Esophagus (tissue), 2 donors: ENCODE measurements at regions not wholly inside any gene's neighbourhood (a gene's known extent, or its start where the extent isn't known, plus 50 kb on each side); places are given as distances from the start of the nearest gene placed in this dataset.

Source experiments
- H3K27ac ChIP-seq, 2 donors: one replicate each; pipeline ENCODE4 v1.5.1; 2013; ENCODE audit warnings: low read depth in 2 of 2, mild to moderate bottlenecking in 2 of 2, inconsistent platforms in 1 of 2, low read length in 1 of 2, moderate library complexity in 1 of 2
- H3K27me3 ChIP-seq, 2 donors: one replicate each; pipeline ENCODE4 v1.6.1; 2013; ENCODE audit warnings: low read length in 2 of 2, control low read depth in 1 of 2, mild to moderate bottlenecking in 1 of 2; ENCODE audit not compliant: insufficient read depth in 2 of 2, control insufficient read depth in 1 of 2
- H3K36me3 ChIP-seq, 2 donors: one replicate each; pipeline ENCODE4 v1.6.1; 2013; ENCODE audit warnings: low read length in 1 of 2; ENCODE audit not compliant: control insufficient read depth in 2 of 2, insufficient read depth in 2 of 2
- H3K4me1 ChIP-seq, 2 donors: one replicate each; pipeline ENCODE4 v1.6.1; 2013; ENCODE audit warnings: low read length in 1 of 2; ENCODE audit not compliant: control insufficient read depth in 2 of 2, insufficient read depth in 2 of 2
- H3K4me3 ChIP-seq, 2 donors: one replicate each; pipeline ENCODE4 v1.5.1; 2013; ENCODE audit warnings: low read length in 2 of 2, mild to moderate bottlenecking in 2 of 2, low read depth in 1 of 2, moderate library complexity in 1 of 2
- H3K9me3 ChIP-seq, 2 donors: one replicate each; pipeline ENCODE4 v1.6.1; 2013; ENCODE audit warnings: mild to moderate bottlenecking in 2 of 2, low read depth in 1 of 2, low read length in 1 of 2, moderate library complexity in 1 of 2; ENCODE audit not compliant: control insufficient read depth in 2 of 2, insufficient read depth in 1 of 2
- WGBS, 2 donors: extraction: QIAGEN DNeasy Blood & Tissue Kit; methylation state at CpG; one replicate each; pipeline ENCODE4 v1.1.7; 2013; 5-methylcytosine and 5-hydroxymethylcytosine counted together
- donor health status: healthy with polysubstance abuse.
- donor health status: Bipolar disorder and iron deficiency.

DNA sequence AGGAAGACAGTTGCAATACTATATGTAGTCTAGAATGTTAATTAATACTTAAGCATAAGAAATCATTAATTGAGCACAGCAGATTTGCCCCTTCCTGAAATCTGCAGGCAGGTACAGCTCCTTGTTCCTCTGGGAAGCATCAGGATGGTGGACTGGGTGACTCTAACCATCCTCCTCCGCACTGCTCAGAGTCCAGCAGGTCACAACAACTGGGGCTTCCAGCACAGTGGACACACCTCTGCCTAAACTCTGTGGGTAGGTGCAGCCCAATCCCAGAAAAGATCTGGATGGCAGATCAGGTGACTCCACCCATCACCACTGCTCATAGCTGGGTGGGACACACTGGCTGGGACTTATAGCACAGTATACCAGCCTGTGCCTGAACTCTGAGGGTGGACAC lies 189.9 kb upstream of the TMCO5A start:
- H3K4me1 ChIP-seq: no peaks in the 10 kb centered on the region
- no peaks in the 10 kb centered on the region for H3K27me3 ChIP-seq
- H3K27ac ChIP-seq: no peak overlapping the region
- no peak overlapping the region for H3K4me3 ChIP-seq
- 95 to 97% methylated on average over 1 of the region's 1 CpG for WGBS, 2 donors
- no peaks in the 10 kb centered on the region for H3K36me3 ChIP-seq
- peaks cover 0 to 7% of the 10 kb centered on the region in 2 donors for H3K9me3 ChIP-seq

DNA sequence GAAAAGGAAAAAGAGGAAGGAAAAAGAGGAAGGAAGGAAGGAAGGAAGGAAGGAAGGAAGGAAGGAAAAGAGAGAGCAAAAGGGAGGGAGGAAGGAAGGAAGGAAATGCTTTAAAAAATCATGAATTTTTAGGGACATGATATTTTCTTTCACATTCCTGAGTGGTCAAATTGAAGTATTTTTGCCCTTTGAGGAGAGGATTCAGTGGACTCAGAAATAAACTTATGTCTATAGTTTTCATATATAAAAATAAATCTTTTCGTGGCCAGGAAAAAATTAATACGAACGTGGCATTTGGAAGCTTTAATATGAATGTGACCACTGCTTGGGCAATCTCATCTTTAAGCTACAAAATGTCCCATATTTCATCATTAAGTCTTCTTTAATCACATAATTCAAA lies 183.0 kb upstream of the TMCO5A start:
- WGBS, 2 donors: 92 to 96% methylated on average over 3 of the region's 3 CpGs
- no peaks in the 10 kb centered on the region for H3K27me3 ChIP-seq
- no peaks in the 10 kb centered on the region for H3K9me3 ChIP-seq
- no peaks in the 10 kb centered on the region for H3K4me1 ChIP-seq
- H3K36me3 ChIP-seq: no peaks in the 10 kb centered on the region
- no peak overlapping the region for H3K4me3 ChIP-seq
- no peak overlapping the region for H3K27ac ChIP-seq

DNA sequence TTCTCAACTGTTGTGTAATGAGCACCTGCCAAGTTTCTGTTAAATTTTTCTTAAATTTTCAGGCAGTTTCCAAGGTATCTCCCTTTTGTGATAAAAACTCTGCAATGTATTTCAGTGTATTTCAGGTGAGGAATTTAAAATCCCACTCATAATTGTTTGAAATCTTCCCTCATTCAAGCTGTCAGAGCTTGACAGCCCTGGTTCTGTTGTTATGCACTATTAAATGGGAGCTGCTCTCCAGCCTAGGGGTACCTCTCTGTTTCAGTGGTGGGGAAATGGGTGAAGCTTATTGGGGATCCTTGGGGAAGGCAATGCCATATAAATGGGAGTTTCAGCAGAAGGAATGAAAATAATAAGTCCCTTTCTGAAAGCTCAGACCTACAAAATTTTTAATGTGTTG lies 178.0 kb upstream of the TMCO5A start:
- H3K4me1 ChIP-seq: no peaks in the 10 kb centered on the region

DNA sequence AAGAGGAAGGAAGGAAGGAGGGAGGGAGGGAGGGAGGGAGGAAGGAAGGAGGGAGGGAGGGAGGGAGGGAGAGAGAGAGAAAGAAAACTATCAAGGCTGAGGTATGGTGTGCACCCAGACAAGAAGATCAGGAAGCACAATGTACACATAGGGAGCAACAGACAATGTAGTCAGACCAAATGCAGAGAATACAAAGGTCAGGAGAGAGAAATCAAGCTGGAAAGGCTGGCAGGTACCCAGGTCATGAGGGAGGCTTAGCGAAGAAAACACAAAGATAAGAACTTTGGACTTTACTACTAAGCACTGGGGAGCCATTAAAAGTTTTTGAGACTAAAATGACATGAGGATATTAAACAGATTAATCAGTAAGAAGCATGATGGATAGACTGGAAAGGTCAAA lies 176.0 kb upstream of the TMCO5A start:
- Histone ChIP-seq H3K4me3 (no peak overlapping the region), H3K27ac (no peak overlapping the region), H3K36me3 (no peaks in the 10 kb centered on the region), H3K9me3 (no peaks in the 10 kb centered on the region), H3K27me3 (no peaks in the 10 kb centered on the region), H3K4me1 (no peaks in the 10 kb centered on the region)
- 39 to 75% methylated on average over 1 of the region's 1 CpG for WGBS, 2 donors

More for the DNA sequence above, 178.0 kb upstream of the TMCO5A start:
- Histone ChIP-seq H3K27me3 (no peaks in the 10 kb centered on the region), H3K27ac (no peak overlapping the region), H3K36me3 (no peaks in the 10 kb centered on the region), H3K4me3 (no peak overlapping the region), H3K9me3 (no peaks in the 10 kb centered on the region)

DNA sequence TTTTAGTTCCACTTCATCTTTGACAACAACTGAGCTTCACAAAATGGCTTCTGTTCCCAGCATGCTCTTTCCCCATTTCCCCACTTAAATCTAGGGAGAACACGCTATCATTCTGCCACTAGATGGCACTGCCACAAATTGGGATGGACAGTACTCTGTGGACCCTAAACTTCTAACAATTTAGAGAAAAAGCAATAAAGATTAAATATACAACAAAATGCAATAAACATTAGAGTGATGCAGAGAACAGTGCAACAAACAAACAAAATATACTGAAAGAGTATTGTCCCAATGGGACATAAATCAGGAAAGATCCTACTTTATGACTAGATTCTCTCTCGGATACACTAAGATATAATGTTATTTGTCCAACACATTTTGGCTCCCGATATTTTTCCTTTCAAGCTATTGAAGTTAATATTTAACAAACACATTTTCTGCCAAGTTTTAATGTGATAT lies 169.7 kb upstream of the TMCO5A start:
- 34 to 47% methylated on average over 3 of the region's 3 CpGs for WGBS, 2 donors
- Histone ChIP-seq H3K4me1 (no peaks in the 10 kb centered on the region), H3K27ac (no peak overlapping the region), H3K36me3 (no peaks in the 10 kb centered on the region), H3K9me3 (no peaks in the 10 kb centered on the region), H3K4me3 (no peak overlapping the region), H3K27me3 (no peaks in the 10 kb centered on the region)

DNA sequence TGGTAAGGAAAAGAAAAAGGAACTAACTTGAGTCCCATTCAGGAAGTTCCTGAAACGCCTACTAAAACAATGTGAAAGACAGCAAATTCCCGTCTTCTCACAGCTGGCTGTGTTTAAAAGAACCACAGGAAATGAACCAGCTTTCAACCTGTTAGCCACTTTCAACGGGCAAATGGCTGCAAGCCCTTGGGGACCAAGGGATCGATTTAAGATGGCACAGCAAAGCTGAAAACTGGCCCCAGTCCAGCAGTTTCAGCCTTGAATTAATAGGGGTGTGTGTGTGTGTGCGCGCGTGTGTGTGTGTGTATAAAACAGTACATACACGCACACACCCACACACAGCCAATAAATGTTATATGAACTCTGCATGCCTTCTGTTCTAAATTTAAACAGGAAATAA lies 168.7 kb upstream of the TMCO5A start:
- 44 to 58% methylated on average over 8 of the region's 8 CpGs for WGBS, 2 donors
- Histone ChIP-seq H3K4me1 (no peaks in the 10 kb centered on the region), H3K4me3 (no peak overlapping the region), H3K9me3 (no peaks in the 10 kb centered on the region), H3K36me3 (no peaks in the 10 kb centered on the region), H3K27me3 (no peaks in the 10 kb centered on the region), H3K27ac (no peak overlapping the region)

DNA sequence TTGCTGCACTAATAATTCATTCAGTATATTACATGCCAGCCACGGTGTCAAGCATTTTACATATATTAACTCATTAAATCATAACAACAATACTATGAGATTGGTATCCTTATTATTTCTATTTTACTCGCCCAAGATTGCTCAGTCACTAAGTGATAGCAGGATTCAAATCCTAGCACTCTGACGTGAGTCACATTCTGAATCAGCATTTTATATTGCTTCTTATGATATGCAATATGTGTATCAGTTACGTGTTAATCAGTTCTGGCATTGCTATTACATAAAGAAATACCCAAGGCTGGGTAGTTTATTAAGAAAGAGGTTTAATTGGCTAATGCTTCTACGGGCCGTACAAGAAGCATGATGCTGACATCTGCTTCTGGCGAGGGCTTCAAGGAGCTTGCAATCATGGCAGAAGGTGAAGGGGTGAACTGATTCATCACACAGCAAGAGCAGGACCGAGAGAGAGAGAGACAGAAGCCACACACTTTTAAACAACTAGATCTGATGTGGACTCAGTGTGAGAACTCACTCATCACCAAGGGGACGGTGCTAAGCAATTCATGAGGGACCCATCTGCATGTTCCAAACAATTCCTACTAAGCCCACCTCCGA lies 166.5 kb upstream of the TMCO5A start:
- H3K27ac ChIP-seq: no peak overlapping the region
- no peaks in the 10 kb centered on the region for H3K36me3 ChIP-seq
- H3K27me3 ChIP-seq: no peaks in the 10 kb centered on the region
- H3K4me3 ChIP-seq: no peak overlapping the region
- no peaks in the 10 kb centered on the region for H3K9me3 ChIP-seq
- no peaks in the 10 kb centered on the region for H3K4me1 ChIP-seq
- 80 to 82% methylated on average over 10 of the region's 10 CpGs for WGBS, 2 donors

DNA sequence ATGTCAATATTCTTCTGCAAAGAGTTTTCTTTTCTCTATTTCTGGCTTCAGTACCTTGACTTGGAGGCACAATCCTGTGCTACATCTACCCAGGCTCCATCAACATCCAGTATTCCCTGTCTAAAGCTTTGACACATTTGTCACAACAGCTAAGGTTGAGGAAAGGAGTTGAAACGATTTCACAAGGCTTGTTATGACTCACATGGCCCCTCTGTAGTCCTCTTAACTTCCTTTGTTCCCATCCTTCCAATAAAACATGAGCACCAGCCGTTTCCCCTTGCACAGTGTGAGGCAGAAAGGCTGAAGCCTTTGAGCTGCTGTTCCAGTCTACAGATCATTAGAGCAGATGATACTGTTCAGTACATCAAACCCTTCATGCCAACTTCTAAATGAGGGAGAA lies 163.0 kb upstream of the TMCO5A start:
- no peak overlapping the region for H3K27ac ChIP-seq
- H3K36me3 ChIP-seq: no peaks in the 10 kb centered on the region
- 22 to 30% methylated on average over 2 of the region's 2 CpGs for WGBS, 2 donors
- H3K27me3 ChIP-seq: no peaks in the 10 kb centered on the region
- H3K4me1 ChIP-seq: no peaks in the 10 kb centered on the region
- H3K4me3 ChIP-seq: no peak overlapping the region
- H3K9me3 ChIP-seq: no peaks in the 10 kb centered on the region

DNA sequence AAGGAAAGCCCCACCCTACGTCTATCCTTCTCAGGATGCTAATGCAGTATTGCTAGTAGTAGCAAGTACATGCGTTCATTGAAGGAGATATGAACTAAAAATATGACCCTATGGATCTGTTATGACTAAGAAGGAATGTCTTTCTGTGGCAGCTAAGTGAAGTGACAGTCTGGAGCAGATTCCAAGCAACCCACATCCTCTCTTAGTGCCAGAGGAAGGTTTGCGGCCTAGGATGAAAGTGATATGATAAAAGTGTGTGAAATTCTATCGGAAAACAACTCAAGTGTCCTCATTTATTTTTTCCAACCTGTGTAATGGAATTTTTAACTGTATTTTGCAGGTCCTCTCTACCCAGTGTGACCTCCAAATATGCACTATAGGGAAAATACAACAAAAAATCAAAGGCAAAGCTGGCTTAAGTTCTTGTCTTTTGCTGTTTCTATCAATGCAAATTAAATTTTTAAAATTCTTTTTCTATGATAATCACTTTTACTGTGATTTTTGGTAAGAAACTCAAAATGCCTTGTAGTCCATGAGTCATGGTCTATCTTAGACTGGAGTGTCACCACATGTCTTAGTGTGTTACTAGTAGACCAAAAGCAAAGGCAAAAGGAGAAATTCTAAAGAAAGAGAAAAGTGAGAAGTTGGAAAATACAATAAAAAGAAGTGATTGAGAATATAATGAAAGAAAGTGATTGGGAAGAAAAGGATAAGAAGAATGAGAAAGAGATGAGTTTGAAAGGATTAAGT lies 161.2 kb upstream of the TMCO5A start:
- Histone ChIP-seq H3K27me3 (no peaks in the 10 kb centered on the region), H3K9me3 (no peaks in the 10 kb centered on the region), H3K27ac (no peak overlapping the region), H3K4me3 (no peak overlapping the region), H3K4me1 (no peaks in the 10 kb centered on the region), H3K36me3 (no peaks in the 10 kb centered on the region)
- 86 to 92% methylated on average over 4 of the region's 4 CpGs for WGBS, 2 donors

DNA sequence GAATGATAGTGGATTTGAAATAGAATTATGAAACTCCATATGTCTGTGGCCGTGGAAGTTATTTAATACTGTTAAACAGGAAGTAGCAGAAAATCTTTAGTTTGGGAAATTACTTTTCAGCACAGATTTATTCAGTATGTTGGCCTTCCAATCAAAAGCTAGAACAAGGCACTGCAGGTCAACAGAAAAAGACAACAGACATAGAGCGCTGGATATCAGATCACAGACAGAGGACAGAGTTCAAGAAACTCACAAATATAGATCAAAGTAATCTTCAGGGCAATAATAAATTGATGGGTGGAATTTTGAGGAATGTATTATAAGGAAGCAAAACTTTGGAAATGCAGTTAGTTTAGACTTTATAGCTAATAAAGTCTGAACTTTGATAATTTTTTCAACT lies 159.5 kb upstream of the TMCO5A start:
- no peaks in the 10 kb centered on the region for H3K27me3 ChIP-seq
- no peak overlapping the region for H3K27ac ChIP-seq
- H3K9me3 ChIP-seq: no peaks in the 10 kb centered on the region
- H3K36me3 ChIP-seq: no peaks in the 10 kb centered on the region
- H3K4me3 ChIP-seq: no peak overlapping the region
- WGBS, 2 donors: 76 to 82% methylated on average over 2 of the region's 2 CpGs
- no peaks in the 10 kb centered on the region for H3K4me1 ChIP-seq
